HCT116 (cell line): ENCODE measurements at regions not wholly inside any gene's neighbourhood (a gene's known extent, or its start where the extent isn't known, plus 50 kb on each side); places are given as distances from the start of the nearest gene placed in this dataset.

Experiments used
- ATAC-seq: fragments of 200-7000 bp; cut with Tn5 transposase; 2 replicates; pipeline ENCODE4 v1.9.1; 2020; ENCODE audit warnings: mild to moderate bottlenecking, moderate library complexity
- BruUV-seq: library from RNA; stranded (reverse); fragments of 400-500 nt; replicated peaks from 2 replicates; lab custom pipeline; 2021; lab: Mats Ljungman, UMichigan
- CTCF ChIA-PET: fragments of 300-600 bp; sonication (Branson Sonifier 250); formaldehyde crosslinking; loops from one replicate; lab custom pipeline; 2021; ENCODE audit warnings: antibody characterized with exemption; lab: Charles Lee
- POLR2A ChIA-PET: fragments of 300-600, 350-600 bp; sonication (Branson Sonifier 250); formaldehyde crosslinking; loops from one replicate; lab custom pipeline; 2021; ENCODE audit warnings: antibody characterized with exemption; lab: Charles Lee
- RAD21 ChIA-PET, 2 experiments: fragments of 300-600 bp; sonication (Branson Sonifier 250); formaldehyde crosslinking; loops; one replicate each; lab custom pipeline; 2023; ENCODE audit warnings: low total read pairs in 2 of 2; ENCODE audit not compliant: uncharacterized antibody in 2 of 2, unreplicated experiment in 2 of 2, low non-redundant PET in 1 of 2; lab: Charles Lee
- DNase-seq: peaks from one replicate; pipeline ENCODE4 v3.0.0-alpha.2; 2010; ENCODE audit warnings: low read depth, low spot score
- H2AFZ ChIP-seq: fragments of 200-600 bp; shearing (Covaris generic), sonication (generic); 2 replicates; pipeline ENCODE4 v1.6.1; 2017; ENCODE audit warnings: low read depth, mixed run types, mixed read lengths, antibody characterized with exemption, low read length; ENCODE audit not compliant: poor library complexity, severe bottlenecking
- H3K27ac ChIP-seq: 2 replicates; pipeline ENCODE4 v1.5.1; 2012; ENCODE audit warnings: low read depth, low read length
- H3K27me3 ChIP-seq: fragments of 200-600 bp; sonication (generic); 2 replicates; pipeline ENCODE4 v1.6.1; 2016; ENCODE audit warnings: mixed run types, low read length, mixed read lengths; ENCODE audit not compliant: insufficient read depth
- H3K36me3 ChIP-seq, 2 experiments: fragments of 200-500 bp in 1 of 2; fragments of 200-600 bp in 1 of 2; sonication (Bioruptor generic) in 1 of 2; sonication (generic) in 1 of 2; 2 replicates each; pipeline versions ENCODE4 v1.5.1 to v1.6.1; 2014 to 2016; ENCODE audit warnings: low read length in 2 of 2, inconsistent platforms in 1 of 2, mixed read lengths in 1 of 2, mixed run types in 1 of 2; ENCODE audit not compliant: insufficient read depth in 2 of 2, control insufficient read depth in 1 of 2
- H3K4me1 ChIP-seq, 2 experiments: fragments of 200-600 bp in 1 of 2; sonication (generic) in 1 of 2; 2 replicates each; pipeline versions ENCODE4 v1.5.1 to v1.6.1; 2012 to 2017; ENCODE audit warnings: low read length in 2 of 2, inconsistent platforms in 1 of 2, mild to moderate bottlenecking in 1 of 2, mixed read lengths in 1 of 2, mixed run types in 1 of 2, moderate library complexity in 1 of 2; ENCODE audit not compliant: insufficient read depth in 2 of 2, control insufficient read depth in 1 of 2
- H3K4me2 ChIP-seq: fragments of 200-600 bp; sonication (generic); 2 replicates; pipeline ENCODE4 v1.6.1; 2017; ENCODE audit warnings: mixed run types, low read length, mixed read lengths
- H3K4me3 ChIP-seq, 2 experiments: fragments of 200-600 bp in 1 of 2; sonication (generic) in 1 of 2; replicated peaks in 1 of 2; 2 replicates each; pipeline ENCODE4 v1.5.1; 2011 to 2016; ENCODE audit warnings: low read length in 2 of 2, control low read depth in 1 of 2, low read depth in 1 of 2, mild to moderate bottlenecking in 1 of 2, mixed read lengths in 1 of 2, mixed run types in 1 of 2
- H3K79me2 ChIP-seq: fragments of 200-600 bp; sonication (generic); 2 replicates; pipeline ENCODE4 v1.6.1; 2017; ENCODE audit warnings: mild to moderate bottlenecking, mixed run types, low read length, moderate library complexity, mixed read lengths; ENCODE audit not compliant: insufficient read depth
- H3K9ac ChIP-seq: fragments of 200-600 bp; sonication (generic); 2 replicates; pipeline ENCODE4 v1.6.1; 2016; ENCODE audit warnings: low read length, mixed read lengths
- H3K9me2 ChIP-seq: fragments of 200-600 bp; sonication (generic), shearing (Covaris generic); 2 replicates; pipeline ENCODE4 v1.6.1; 2017; ENCODE audit warnings: mixed run types, mild to moderate bottlenecking, moderate library complexity; ENCODE audit not compliant: insufficient read depth
- H3K9me3 ChIP-seq, 2 experiments: fragments of 200-500 bp in 1 of 2; fragments of 200-600 bp in 1 of 2; sonication (Bioruptor generic) in 1 of 2; sonication (generic) in 1 of 2; 2 replicates each; pipeline ENCODE4 v1.6.1; 2014 to 2017; ENCODE audit warnings: low read length in 2 of 2, mixed read lengths in 2 of 2, inconsistent platforms in 1 of 2, low read depth in 1 of 2, mild to moderate bottlenecking in 1 of 2, mixed run types in 1 of 2, moderate library complexity in 1 of 2; ENCODE audit not compliant: control insufficient read depth in 1 of 2, insufficient read depth in 1 of 2
- H4K20me1 ChIP-seq: fragments of 200-600 bp; sonication (generic), shearing (Covaris generic); 2 replicates; pipeline ENCODE4 v1.6.1; 2017; ENCODE audit warnings: mixed run types, mild to moderate bottlenecking, moderate library complexity; ENCODE audit not compliant: insufficient read depth
- CTCF ChIP-seq, 3 experiments: fragments of 200-600 bp in 1 of 3; sonication (generic) in 1 of 3; IDR thresholded peaks in 2 of 3; conservative IDR thresholded peaks in 1 of 3; 2 replicates each; pipeline ENCODE4 v1.5.1; 2012 to 2017; ENCODE audit warnings: low read depth in 2 of 3, low read length in 2 of 3, antibody characterized with exemption in 1 of 3, borderline replicate concordance in 1 of 3, control low read depth in 1 of 3, mild to moderate bottlenecking in 1 of 3, mixed read lengths in 1 of 3, mixed run types in 1 of 3, moderate library complexity in 1 of 3; ENCODE audit not compliant: insufficient read depth in 1 of 3
- FOSL1 ChIP-seq: IDR thresholded peaks from 2 replicates; pipeline ENCODE4 v1.6.1; 2012; ENCODE audit warnings: low read depth
- RAD21 ChIP-seq: IDR thresholded peaks from 2 replicates; pipeline ENCODE4 v1.6.1; 2012; ENCODE audit warnings: low read depth, mild to moderate bottlenecking
- YY1 ChIP-seq: IDR thresholded peaks from 2 replicates; pipeline ENCODE4 v1.6.1; 2011; ENCODE audit warnings: low read length, low read depth, moderate library complexity, mild to moderate bottlenecking; ENCODE audit not compliant: insufficient replicate concordance; ENCODE audit errors: extremely low read depth
- intact Hi-C: fragments of 100-400 bp; cut with micrococcal nuclease; formaldehyde crosslinking; loops from 2 replicates; pipeline ENCODE4 v1.10.0; 2022

GRCh38 chr14:89040460-89041256 is 216.2 kb downstream of the TTC8 start (continued):
- TF ChIP-seq CTCF (IDR thresholded peaks at IDR 0.05 in 2 of 3, conservative IDR thresholded peaks at IDR 0.05 in 1 of 3; ENCODE audit: borderline replicate concordance in 1 of 3, insufficient read depth in 1 of 3, low read depth in 2 of 3, low read length in 2 of 3) (peak; percentile 83 to 97 (median 91)), YY1 (peak; percentile 22)

DNA sequence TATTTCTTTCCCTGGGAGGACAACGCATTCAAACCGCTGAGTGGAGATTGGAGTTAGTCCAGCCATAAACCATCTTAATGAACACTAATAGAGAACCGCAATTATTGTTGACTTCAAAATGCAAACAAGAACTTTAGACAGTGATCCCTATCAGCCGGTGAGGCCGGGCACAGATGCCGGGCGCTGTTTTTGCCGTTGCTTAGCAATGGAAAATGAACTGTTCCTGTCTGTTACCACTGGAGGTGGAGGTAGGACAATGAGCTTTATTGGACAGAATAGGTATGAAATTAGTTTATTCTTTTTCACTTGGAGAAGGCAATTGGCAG is 216.8 kb downstream of the TTC8 start:
- H3K9me3 ChIP-seq: no peaks in the 10 kb centered on the region

More for the DNA sequence above, 216.8 kb downstream of the TTC8 start:
- Histone ChIP-seq H3K4me1 (peaks cover 13 to 30% of the 10 kb centered on the region in 2 experiments), H3K9ac (peak overlapping the region; percentile 52), H3K36me3 (no peaks in the 10 kb centered on the region), H3K9me2 (no peaks in the 10 kb centered on the region), H3K27ac (peak overlapping the region; percentile 82), H3K4me3 (peak overlapping the region; percentile 37 to 56), H4K20me1 (no peaks in the 10 kb centered on the region), H3K4me2 (peak overlapping the region; percentile 93), H3K79me2 (no peaks in the 10 kb centered on the region), H3K27me3 (no peaks in the 10 kb centered on the region), H2AFZ (peak overlapping the region; percentile 88)
- DNase-seq: peak; percentile 27
- CTCF ChIA-PET: interaction anchor here (0.7 to 2.0 kb wide), 16 partner anchors 9 to 932 kb away, joined by 3 to 9 read pairs (median 4); partner anchors contain the start of gene EFCAB11
- BruUV-seq: no TSS peak
- ATAC-seq: peak; percentile 68
- intact Hi-C loops: loop anchor here (2.0 to 5.0 kb wide), 4 partner anchors 96 to 874 kb away; no protein-coding TSS in a partner anchor
- POLR2A ChIA-PET: interaction anchor here (0.8 kb wide), 1 partner anchor 12 kb away, joined by 3 read pairs; no protein-coding TSS in a partner anchor
- TF ChIP-seq RAD21 (peak; percentile 6; the same call in 1 of the 2 replicates), FOSL1 (no peak), CTCF (IDR thresholded peaks at IDR 0.05 in 2 of 3, conservative IDR thresholded peaks at IDR 0.05 in 1 of 3; ENCODE audit: borderline replicate concordance in 1 of 3, insufficient read depth in 1 of 3, low read depth in 2 of 3, low read length in 2 of 3) (0 out of 6 replicates have a peak, but pooled peaks of 1 of the 3 experiments have one; percentile 5)
- RAD21 ChIA-PET: no interaction called here
